Urinary bladder (tissue), 3 donors: ENCODE measurements at regions not wholly inside any gene's neighbourhood (a gene's known extent, or its start where the extent isn't known, plus 50 kb on each side); places are given as distances from the start of the nearest gene placed in this dataset.

Source experiments
- DNase-seq: peaks from one replicate; pipeline ENCODE4 v3.0.0-alpha.2; 2015; ENCODE audit errors: extremely low spot score
- H3K27ac ChIP-seq: one replicate; pipeline ENCODE4 v1.5.1; 2013; ENCODE audit warnings: low read depth, mild to moderate bottlenecking, moderate library complexity
- H3K36me3 ChIP-seq: one replicate; pipeline ENCODE4 v1.6.1; 2013; ENCODE audit warnings: mild to moderate bottlenecking, moderate library complexity; ENCODE audit not compliant: insufficient read depth
- H3K4me1 ChIP-seq: one replicate; pipeline ENCODE4 v1.6.1; 2013; ENCODE audit warnings: mild to moderate bottlenecking, moderate library complexity; ENCODE audit not compliant: insufficient read depth
- H3K4me3 ChIP-seq: one replicate; pipeline ENCODE4 v1.5.1; 2013; ENCODE audit warnings: low read depth, low read length
- WGBS: extraction: QIAGEN DNeasy Blood & Tissue Kit; methylation state at CpG from one replicate; pipeline ENCODE4 v1.1.7; 2013; 5-methylcytosine and 5-hydroxymethylcytosine counted together
- donor health status: healthy with polysubstance abuse.
- donor health status: healthy.

GRCh38 chr5:169440107-169440705, 139.3 kb upstream of the SLIT3 start:
- no peak for DNase-seq
- no peaks in the 10 kb centered on the region for H3K4me1 ChIP-seq
- no peak overlapping the region for H3K27ac ChIP-seq
- WGBS: 70% methylated on average over 3 of the region's 3 CpGs
- H3K36me3 ChIP-seq: no peaks in the 10 kb centered on the region
- H3K4me3 ChIP-seq: no peak overlapping the region

- Histone ChIP-seq H3K4me1 (no peaks in the 10 kb centered on the region), H3K27ac (no peak overlapping the region), H3K4me3 (no peak overlapping the region), H3K36me3 (no peaks in the 10 kb centered on the region)
- DNase-seq: no peak
- WGBS: 93% methylated on average over 4 of the region's 4 CpGs
These were observed 138.4 kb upstream of the SLIT3 start for GRCh38 chr5:169439362-169439761.

- H3K4me3 ChIP-seq: no peak overlapping the region
- no peaks in the 10 kb centered on the region for H3K36me3 ChIP-seq
- WGBS: 43% methylated on average over 7 of the region's 7 CpGs
- H3K27ac ChIP-seq: no peak overlapping the region
- H3K4me1 ChIP-seq: no peaks in the 10 kb centered on the region
- DNase-seq: no peak
These were observed 134.7 kb upstream of the SLIT3 start for GRCh38 chr5:169435506-169436229.

GRCh38 chr5:169433221-169433651, 132.3 kb upstream of the SLIT3 start:
- H3K27ac ChIP-seq: no peak overlapping the region
- no peak overlapping the region for H3K4me3 ChIP-seq
- no peaks in the 10 kb centered on the region for H3K36me3 ChIP-seq
- DNase-seq: no peak
- H3K4me1 ChIP-seq: no peaks in the 10 kb centered on the region
- WGBS: 71% methylated on average over 5 of the region's 5 CpGs

GRCh38 chr5:169431386-169431785, 130.4 kb upstream of the SLIT3 start:
- DNase-seq: no peak
- WGBS: 88% methylated on average over 3 of the region's 3 CpGs
- H3K36me3 ChIP-seq: no peaks in the 10 kb centered on the region
- H3K4me1 ChIP-seq: no peaks in the 10 kb centered on the region
- no peak overlapping the region for H3K4me3 ChIP-seq
- H3K27ac ChIP-seq: no peak overlapping the region

- Histone ChIP-seq H3K27ac (no peak overlapping the region), H3K4me1 (no peaks in the 10 kb centered on the region)
- 81% methylated on average over 1 of the region's 1 CpG for WGBS
These were observed 129.7 kb upstream of the SLIT3 start for GRCh38 chr5:169430671-169431070.

GRCh38 chr5:169429044-169429443, 128.1 kb upstream of the SLIT3 start:
- DNase-seq: no peak
- 40% methylated on average over 2 of the region's 2 CpGs for WGBS

More at GRCh38 chr5:169430671-169431070, 129.7 kb upstream of the SLIT3 start:
- H3K36me3 ChIP-seq: no peaks in the 10 kb centered on the region
- DNase-seq: no peak
- H3K4me3 ChIP-seq: no peak overlapping the region

GRCh38 chr5:169426784-169427183, 125.8 kb upstream of the SLIT3 start:
- DNase-seq: no peak
- no peaks in the 10 kb centered on the region for H3K4me1 ChIP-seq
- no peak overlapping the region for H3K4me3 ChIP-seq
- H3K27ac ChIP-seq: no peak overlapping the region
- no peaks in the 10 kb centered on the region for H3K36me3 ChIP-seq
- 91% methylated on average over 6 of the region's 6 CpGs for WGBS

More at GRCh38 chr5:169429044-169429443, 128.1 kb upstream of the SLIT3 start:
- Histone ChIP-seq H3K4me3 (no peak overlapping the region), H3K36me3 (no peaks in the 10 kb centered on the region), H3K4me1 (no peaks in the 10 kb centered on the region), H3K27ac (no peak overlapping the region)

- Histone ChIP-seq H3K36me3 (no peaks in the 10 kb centered on the region), H3K27ac (no peak overlapping the region), H3K4me1 (no peaks in the 10 kb centered on the region), H3K4me3 (no peak overlapping the region)
- DNase-seq: no peak
- WGBS: 55% methylated on average over 4 of the region's 4 CpGs
These were observed 123.9 kb upstream of the SLIT3 start for GRCh38 chr5:169424670-169425378.

- H3K27ac ChIP-seq: no peak overlapping the region
- DNase-seq: no peak
- no peaks in the 10 kb centered on the region for H3K36me3 ChIP-seq
- H3K4me3 ChIP-seq: no peak overlapping the region
- H3K4me1 ChIP-seq: no peaks in the 10 kb centered on the region
- WGBS: 71% methylated on average over 2 of the region's 2 CpGs
These were observed 123.3 kb upstream of the SLIT3 start for GRCh38 chr5:169424279-169424655.

- no peak overlapping the region for H3K27ac ChIP-seq
- no peak for DNase-seq
- H3K36me3 ChIP-seq: no peaks in the 10 kb centered on the region
- no peaks in the 10 kb centered on the region for H3K4me1 ChIP-seq
- no peak overlapping the region for H3K4me3 ChIP-seq
- WGBS: 90% methylated on average over 3 of the region's 3 CpGs
These were observed 122.8 kb upstream of the SLIT3 start for GRCh38 chr5:169423580-169424278.

- Histone ChIP-seq H3K4me3 (no peak overlapping the region), H3K27ac (no peak overlapping the region), H3K36me3 (no peaks in the 10 kb centered on the region), H3K4me1 (no peaks in the 10 kb centered on the region)
- no peak for DNase-seq
- 91% methylated on average over 3 of the region's 3 CpGs for WGBS
These were observed 121.1 kb upstream of the SLIT3 start for GRCh38 chr5:169422087-169422486.

GRCh38 chr5:169421677-169422076, 120.7 kb upstream of the SLIT3 start:
- Histone ChIP-seq H3K36me3 (no peaks in the 10 kb centered on the region), H3K4me1 (no peaks in the 10 kb centered on the region), H3K4me3 (no peak overlapping the region), H3K27ac (no peak overlapping the region)
- WGBS: 74% methylated on average over 2 of the region's 2 CpGs
- DNase-seq: no peak
